ENCODE measurements at regions not wholly inside any gene's neighbourhood (a gene's known extent, or its start where the extent isn't known, plus 50 kb on each side); places are given as distances from the start of the nearest gene placed in this dataset.

DNA sequence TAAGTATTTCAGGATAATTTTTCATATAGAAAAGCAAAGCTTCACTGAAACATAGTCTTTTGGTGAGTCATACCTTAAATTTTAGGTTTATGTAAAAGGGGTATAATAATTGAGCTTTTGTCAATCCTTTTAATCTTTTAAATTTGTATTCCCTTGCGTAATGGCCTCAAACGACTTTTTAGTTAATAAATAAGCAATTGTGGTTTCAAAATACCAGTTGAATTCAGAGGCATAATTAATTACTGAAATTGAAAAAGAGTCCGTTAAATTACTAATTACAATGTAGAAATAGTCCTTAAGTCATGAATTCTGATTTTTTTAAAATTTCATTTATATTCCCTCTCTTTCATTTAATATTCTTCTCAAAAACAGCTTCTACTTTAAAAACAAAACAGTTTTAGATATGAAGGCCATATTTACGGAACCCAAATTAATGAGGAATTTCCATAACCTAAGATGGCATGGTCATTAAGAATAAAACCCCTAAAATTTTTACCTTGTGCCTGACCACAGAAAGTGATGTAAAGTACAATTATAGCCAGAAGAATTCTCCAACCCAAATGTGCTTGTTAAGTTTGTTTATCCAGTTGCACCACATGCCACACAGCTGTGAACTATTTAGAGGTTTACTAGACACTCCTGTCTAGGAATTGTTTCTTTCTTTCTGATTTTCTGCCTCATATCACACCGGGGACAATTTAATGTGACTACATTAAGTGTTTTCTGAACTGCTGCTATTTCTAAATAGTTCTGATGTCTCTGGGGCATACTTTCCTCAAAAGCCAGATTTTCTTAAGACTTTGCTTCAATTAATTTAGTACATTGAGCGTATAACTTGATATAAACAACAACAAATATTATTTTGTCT is 60.7 kb upstream of the ITGA4 start:
- Histone ChIP-seq H3K14ac (replicated peaks; ENCODE audit: low read depth, low read length) (no peak overlapping the region), H2AK9ac (replicated peaks; ENCODE audit: low read depth, low read length, poor library complexity) (no peak overlapping the region), H3K9me1 (ENCODE audit: insufficient read depth, low read length) (peaks cover 3% of the 10 kb centered on the region; the same call in 1 of the 2 replicates), H2AK5ac (ENCODE audit: low read depth, low read length) (no peak overlapping the region), H3K23ac (ENCODE audit: low read depth, low read length) (no peak overlapping the region), H2BK15ac (ENCODE audit: low read depth, low read length) (no peak overlapping the region), H3K9ac (ENCODE audit: low read depth, low read length) (no peak overlapping the region), H3K56ac (ENCODE audit: extremely low read depth, insufficient read depth, low read length) (no peak overlapping the region), H4K8ac (ENCODE audit: low read depth in 2 of 2, low read length in 2 of 2) (no peak overlapping the region), H4K5ac (ENCODE audit: low read depth, low read length) (no peak overlapping the region), H2BK5ac (ENCODE audit: low read depth, low read length, poor library complexity, severe bottlenecking) (no peak overlapping the region), H3K18ac (ENCODE audit: low read depth, low read length) (no peak overlapping the region), H3K79me1 (ENCODE audit: low read depth in 1 of 2, low read length in 2 of 2) (no peaks in the 10 kb centered on the region), H3K4me1 (ENCODE audit: control insufficient read depth, insufficient read depth, low read length) (no peaks in the 10 kb centered on the region), H4K20me1 (ENCODE audit: insufficient read depth, low read length) (no peaks in the 10 kb centered on the region), H3K4me3 (ENCODE audit: insufficient read depth, low read depth, low read length) (no peak overlapping the region), H3K27ac (ENCODE audit: insufficient read depth, low read length) (no peak overlapping the region), H4K91ac (ENCODE audit: insufficient read depth, low read depth, low read length) (no peak overlapping the region), H2BK120ac (ENCODE audit: low read depth, low read length) (no peak overlapping the region), H3K4ac (ENCODE audit: low read depth, low read length) (no peak overlapping the region), H3K9me3 (ENCODE audit: control insufficient read depth, insufficient read depth, low read length) (no peaks in the 10 kb centered on the region), H2AFZ (replicated peaks; ENCODE audit: low read length, poor library complexity) (no peak overlapping the region), H2BK20ac (ENCODE audit: low read depth, low read length) (no peak overlapping the region), H3K27me3 (ENCODE audit: control insufficient read depth, insufficient read depth, low read length) (no peaks in the 10 kb centered on the region), H3K4me2 (ENCODE audit: low read depth, low read length) (no peak overlapping the region), H3K36me3 (ENCODE audit: control insufficient read depth, insufficient read depth, low read length) (no peaks in the 10 kb centered on the region)
- ATAC-seq (ENCODE audit: low read depth), result no peak
- no peak for DNase-seq
- dilution Hi-C loops (cut with HindIII; ENCODE audit: low sequenced_read_pairs, unreplicated experiment), result no loop called here
- no CpG with 5 or more reads among the region's 6 CpGs for WGBS, 2 experiments (ENCODE audit: extremely low coverage in 2 of 2, insufficient read length in 1 of 2)
- no TSS peak for BruUV-seq (replicated peaks)
- ChIA-PET CTCF (interaction anchor here (0.5 to 0.8 kb wide), 2 partner anchors 19 to 76 kb away, joined by 3 read pairs; no protein-coding TSS in a partner anchor), POLR2A (ENCODE audit: unreplicated experiment) (no interaction called here)
- intact Hi-C loops (cut with micrococcal nuclease), result no loop called here
- in situ Hi-C loops (cut with MboI; ENCODE audit: low sequenced_read_pairs), result no loop called here
- TF ChIP-seq CEBPB (IDR thresholded peaks at IDR 0.05; ENCODE audit: low read depth, low read length), result no peak
- TF ChIP-seq SMC3 (IDR thresholded peaks at IDR 0.05; ENCODE audit: low read depth, low read length), result no peak
- TF ChIP-seq MAFK (IDR thresholded peaks at IDR 0.05; ENCODE audit: low read depth, low read length), result no peak
